OCI-LY3 (cell line): ENCODE measurements at regions not wholly inside any gene's neighbourhood (a gene's known extent, or its start where the extent isn't known, plus 50 kb on each side); places are given as distances from the start of the nearest gene placed in this dataset.

ENCODE experiments used
- CTCF ChIP-seq: fragments of 200-600, 300-600 bp; sonication (generic); IDR thresholded peaks from 2 replicates; pipeline ENCODE4 v1.5.1; 2014; ENCODE audit warnings: antibody characterized with exemption, low read length, low read depth
- EZH2phosphoT487 ChIP-seq: fragments of 200-600 bp; shearing (Covaris generic); IDR thresholded peaks from 2 replicates; pipeline ENCODE4 v1.6.1; 2018; ENCODE audit warnings: antibody characterized with exemption, mixed run types, low read depth

GRCh38 chr5:156004754-156005153 lies 322.2 kb upstream of the SGCD start:
- no peak for TF ChIP-seq CTCF
- TF ChIP-seq EZH2phosphoT487 = no peak
